D341Med (cell line): ENCODE measurements at regions not wholly inside any gene's neighbourhood (a gene's known extent, or its start where the extent isn't known, plus 50 kb on each side); places are given as distances from the start of the nearest gene placed in this dataset.

Experiments used
- DNase-seq: peaks from one replicate; pipeline ENCODE4 v3.0.0; 2012; ENCODE audit warnings: low spot score

GRCh38 chr18:33817096-33817495 lies 239.1 kb downstream of the ASXL3 start:
- DNase-seq = no peak

- DNase-seq = no peak
Observed at GRCh38 chr18:33814546-33814945, 236.5 kb downstream of the ASXL3 start.

- no peak for DNase-seq
Observed at GRCh38 chr18:33812186-33812585, 234.2 kb downstream of the ASXL3 start.

GRCh38 chr18:33805592-33805991 lies 227.6 kb downstream of the ASXL3 start:
- DNase-seq = no peak

- no peak for DNase-seq
Observed at GRCh38 chr18:33804258-33804657, 226.2 kb downstream of the ASXL3 start.

- no peak for DNase-seq
Observed at GRCh38 chr18:33803636-33804035, 225.6 kb downstream of the ASXL3 start.

GRCh38 chr18:33802955-33803354 lies 224.9 kb downstream of the ASXL3 start:
- no peak for DNase-seq
